ENCODE measurements at regions not wholly inside any gene's neighbourhood (a gene's known extent, or its start where the extent isn't known, plus 50 kb on each side); places are given as distances from the start of the nearest gene placed in this dataset.

GRCh38 chr6:147061252-147061651 lies 143.0 kb upstream of the STXBP5 start:
- no peak overlapping the region for H2AFZ ChIP-seq (ENCODE audit: control insufficient read depth, low read depth, low read length)
- POLR2A ChIA-PET, result no interaction called here
- ATAC-seq, result no peak

More at GRCh38 chr6:147061252-147061651, 143.0 kb upstream of the STXBP5 start:
- no peaks in the 10 kb centered on the region for H3K9me3 ChIP-seq (replicated peaks; ENCODE audit: control insufficient read depth, insufficient read depth, low read length)
- H3K36me3 ChIP-seq (ENCODE audit: control insufficient read depth in 2 of 2, insufficient read depth in 2 of 2, low read length in 1 of 2), result no peaks in the 10 kb centered on the region
- H3K79me2 ChIP-seq (ENCODE audit: control insufficient read depth, insufficient read depth, low read length), result no peaks in the 10 kb centered on the region
- no TSS peak for BruUV-seq (replicated peaks)
- FAIRE-seq (no peak), DNase-seq (ENCODE audit: low read depth, low spot score) (no peak)
- in situ Hi-C loops (cut with MboI), result no loop called here
- no peak overlapping the region for H3K27ac ChIP-seq (ENCODE audit: control insufficient read depth, insufficient read depth)
- SMC1A ChIA-PET (ENCODE audit: uncharacterized antibody, unreplicated experiment), result no interaction called here
- RAD21 ChIA-PET (ENCODE audit: unreplicated experiment), result no interaction called here
- intact Hi-C loops (cut with micrococcal nuclease; ENCODE audit: unreplicated experiment), result no loop called here
- TF ChIP-seq GATAD2B (conservative IDR thresholded peaks at IDR 0.05; ENCODE audit: low read depth), result no peak
- no peak for TF ChIP-seq IRF5 (IDR thresholded peaks at IDR 0.05; ENCODE audit: borderline replicate concordance)
- no peak for TF ChIP-seq EZH2 (IDR thresholded peaks at IDR 0.05; ENCODE audit: borderline replicate concordance, control insufficient read depth, low read depth, low read length)
- TF ChIP-seq ZNF592 (IDR thresholded peaks at IDR 0.05), result no peak
- no peak for TF ChIP-seq HDAC6 (IDR thresholded peaks at IDR 0.05; ENCODE audit: unreplicated experiment)
- TF ChIP-seq KAT2A (conservative IDR thresholded peaks at IDR 0.05; ENCODE audit: control insufficient read depth, low read depth, low read length), result no peak
- TF ChIP-seq USF1 (IDR thresholded peaks at IDR 0.05; ENCODE audit: borderline replicate concordance, extremely low read length, insufficient read depth, low read depth, low read length), result no peak
- no peak overlapping the region for H3K4me3 ChIP-seq
- H3K4me1 ChIP-seq (ENCODE audit: control insufficient read depth, insufficient read depth, low read length), result no peaks in the 10 kb centered on the region
- no peaks in the 10 kb centered on the region for H3K27me3 ChIP-seq (replicated peaks in 1 of 2; ENCODE audit: control insufficient read depth in 2 of 2, insufficient read depth in 2 of 2, low read length in 1 of 2)
- no peak overlapping the region for H3K9ac ChIP-seq (ENCODE audit: control insufficient read depth, insufficient read depth, low read length)
- CTCF ChIA-PET, result no interaction called here
- WGBS (ENCODE audit: insufficient coverage, insufficient replicate concordance, low lambda C conversion rate, missing lambda C conversion rate), result 45% methylated on average over 1 of the region's 1 CpG
- no peaks in the 10 kb centered on the region for H4K20me1 ChIP-seq (ENCODE audit: control insufficient read depth, insufficient read depth)
- no peak overlapping the region for H3K4me2 ChIP-seq (ENCODE audit: control insufficient read depth, insufficient read depth)

Data from GM12878 (cell line).